ENCODE measurements at regions not wholly inside any gene's neighbourhood (a gene's known extent, or its start where the extent isn't known, plus 50 kb on each side); places are given as distances from the start of the nearest gene placed in this dataset.

DNA sequence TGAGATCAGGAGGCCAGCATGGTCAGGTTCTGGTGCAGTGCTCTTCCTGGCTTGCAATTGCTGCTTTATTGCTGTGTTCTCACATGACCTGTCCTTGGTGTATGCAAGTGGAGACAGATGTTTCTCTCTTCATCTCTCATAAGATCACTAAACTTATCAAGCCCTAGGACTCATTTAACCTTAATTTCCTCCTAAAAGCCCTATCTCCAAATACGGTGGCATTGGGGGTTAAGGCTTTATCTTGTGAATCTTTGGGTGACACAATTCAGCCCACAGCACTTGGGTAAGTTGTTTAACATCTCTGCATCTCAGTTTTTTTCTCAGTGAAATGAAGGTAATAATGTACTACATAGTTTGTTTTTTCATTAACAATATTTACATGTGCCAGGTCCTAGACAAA, 152.4 kb downstream of the RWDD3 start:
- no peak overlapping the region for H3K4me3 Mint-ChIP-seq
- Histone ChIP-seq H3K9me3 (replicated peaks in 1 of 2; ENCODE audit: control insufficient read depth in 1 of 2, insufficient read depth in 1 of 2, low read length in 2 of 2) (no peaks in the 10 kb centered on the region), H3K27me3 (ENCODE audit: control insufficient read depth in 2 of 2, insufficient read depth in 2 of 2, low read length in 2 of 2) (no peaks in the 10 kb centered on the region), H3K4me3 (replicated peaks in 1 of 3; ENCODE audit: low read depth in 2 of 3, low read length in 3 of 3) (no peak overlapping the region), H3K4me1 (ENCODE audit: control insufficient read depth in 1 of 2, insufficient read depth in 2 of 2, low read length in 2 of 2) (no peaks in the 10 kb centered on the region), H3K27ac (ENCODE audit: low read depth in 1 of 2, low read length in 2 of 2) (no peak overlapping the region), H3K79me2 (ENCODE audit: insufficient read depth, low read length) (no peaks in the 10 kb centered on the region), H3K36me3 (replicated peaks in 1 of 2; ENCODE audit: control insufficient read depth in 1 of 2, insufficient read depth in 2 of 2, low read length in 2 of 2) (no peaks in the 10 kb centered on the region), H2AFZ (ENCODE audit: insufficient read depth, low read depth, low read length, poor library complexity, severe bottlenecking) (no peak overlapping the region), H3K9ac (ENCODE audit: insufficient read depth, low read length, poor library complexity, severe bottlenecking) (no peak overlapping the region), H4K20me1 (ENCODE audit: insufficient read depth, low read length) (no peaks in the 10 kb centered on the region), H3K4me2 (replicated peaks; ENCODE audit: extremely low read depth, low read length, poor library complexity, severe bottlenecking) (no peak overlapping the region)
- TF ChIP-seq, protein P1, sequence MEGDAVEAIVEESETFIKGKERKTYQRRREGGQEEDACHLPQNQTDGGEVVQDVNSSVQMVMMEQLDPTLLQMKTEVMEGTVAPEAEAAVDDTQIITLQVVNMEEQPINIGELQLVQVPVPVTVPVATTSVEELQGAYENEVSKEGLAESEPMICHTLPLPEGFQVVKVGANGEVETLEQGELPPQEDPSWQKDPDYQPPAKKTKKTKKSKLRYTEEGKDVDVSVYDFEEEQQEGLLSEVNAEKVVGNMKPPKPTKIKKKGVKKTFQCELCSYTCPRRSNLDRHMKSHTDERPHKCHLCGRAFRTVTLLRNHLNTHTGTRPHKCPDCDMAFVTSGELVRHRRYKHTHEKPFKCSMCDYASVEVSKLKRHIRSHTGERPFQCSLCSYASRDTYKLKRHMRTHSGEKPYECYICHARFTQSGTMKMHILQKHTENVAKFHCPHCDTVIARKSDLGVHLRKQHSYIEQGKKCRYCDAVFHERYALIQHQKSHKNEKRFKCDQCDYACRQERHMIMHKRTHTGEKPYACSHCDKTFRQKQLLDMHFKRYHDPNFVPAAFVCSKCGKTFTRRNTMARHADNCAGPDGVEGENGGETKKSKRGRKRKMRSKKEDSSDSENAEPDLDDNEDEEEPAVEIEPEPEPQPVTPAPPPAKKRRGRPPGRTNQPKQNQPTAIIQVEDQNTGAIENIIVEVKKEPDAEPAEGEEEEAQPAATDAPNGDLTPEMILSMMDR (IDR thresholded peaks at IDR 0.05), result no peak
- no peaks in the 10 kb centered on the region for H3K36me3 Mint-ChIP-seq
- no peak for DNase-seq
- H3K4me1 Mint-ChIP-seq, result no peaks in the 10 kb centered on the region
- WGBS (ENCODE audit: insufficient coverage), result no CpG with 5 or more reads among the region's 1 CpG
- intact Hi-C loops (cut with micrococcal nuclease), result no loop called here
- peaks cover 0 to 4% (median 1%) of the 10 kb centered on the region in 7 donors for H3K9me3 Mint-ChIP-seq
- H3K27me3 Mint-ChIP-seq (ENCODE audit: low read depth in 3 of 3), result peaks cover 0 to 1% (median 0%) of the 10 kb centered on the region in 3 donors
- no peak overlapping the region for H3K27ac Mint-ChIP-seq

DNA sequence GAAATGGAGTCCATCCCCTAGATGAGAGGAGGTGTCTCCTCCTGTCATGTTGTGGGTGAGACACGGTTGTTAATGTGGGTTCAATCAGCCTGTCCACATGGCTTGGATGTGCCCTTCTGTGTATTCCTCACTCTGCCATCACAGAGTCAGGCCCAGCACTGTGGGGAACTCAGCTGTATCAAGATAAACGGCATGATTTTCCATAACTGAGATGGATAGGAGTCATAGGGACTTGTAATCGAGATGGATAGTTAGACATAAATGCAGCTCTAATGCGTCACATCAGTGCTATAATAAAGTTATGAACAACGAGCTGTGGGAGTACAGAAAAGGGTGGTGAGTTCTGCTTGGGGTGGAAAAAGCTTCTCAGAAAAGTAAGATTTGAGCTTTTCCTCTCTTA, 152.9 kb downstream of the RWDD3 start:
- Histone ChIP-seq H3K4me1 (ENCODE audit: control insufficient read depth in 1 of 2, insufficient read depth in 2 of 2, low read length in 2 of 2) (no peaks in the 10 kb centered on the region), H3K9me3 (replicated peaks in 1 of 2; ENCODE audit: control insufficient read depth in 1 of 2, insufficient read depth in 1 of 2, low read length in 2 of 2) (no peaks in the 10 kb centered on the region), H3K27ac (ENCODE audit: low read depth in 1 of 2, low read length in 2 of 2) (no peak overlapping the region), H3K36me3 (replicated peaks in 1 of 2; ENCODE audit: control insufficient read depth in 1 of 2, insufficient read depth in 2 of 2, low read length in 2 of 2) (no peaks in the 10 kb centered on the region), H3K4me3 (replicated peaks in 1 of 3; ENCODE audit: low read depth in 2 of 3, low read length in 3 of 3) (no peak overlapping the region), H4K20me1 (ENCODE audit: insufficient read depth, low read length) (no peaks in the 10 kb centered on the region), H3K27me3 (ENCODE audit: control insufficient read depth in 2 of 2, insufficient read depth in 2 of 2, low read length in 2 of 2) (no peaks in the 10 kb centered on the region), H3K4me2 (replicated peaks; ENCODE audit: extremely low read depth, low read length, poor library complexity, severe bottlenecking) (no peak overlapping the region), H2AFZ (ENCODE audit: insufficient read depth, low read depth, low read length, poor library complexity, severe bottlenecking) (no peak overlapping the region), H3K79me2 (ENCODE audit: insufficient read depth, low read length) (no peaks in the 10 kb centered on the region), H3K9ac (ENCODE audit: insufficient read depth, low read length, poor library complexity, severe bottlenecking) (no peak overlapping the region)
- TF ChIP-seq, protein P1 (IDR thresholded peaks at IDR 0.05), result no peak
- H3K27me3 Mint-ChIP-seq (ENCODE audit: low read depth in 3 of 3), result peaks cover 0 to 1% (median 0%) of the 10 kb centered on the region in 3 donors
- H3K9me3 Mint-ChIP-seq, result peaks cover 0 to 4% (median 1%) of the 10 kb centered on the region in 7 donors
- intact Hi-C loops (cut with micrococcal nuclease), result no loop called here
- no peak overlapping the region for H3K27ac Mint-ChIP-seq
- H3K4me1 Mint-ChIP-seq, result no peaks in the 10 kb centered on the region
- H3K36me3 Mint-ChIP-seq, result no peaks in the 10 kb centered on the region
- DNase-seq, result no peak
- H3K4me3 Mint-ChIP-seq, result no peak overlapping the region
- 93% methylated on average over 4 of the region's 5 CpGs for WGBS (ENCODE audit: insufficient coverage)

Data from CD14-positive monocyte (primary cell).